ENCODE measurements at regions not wholly inside any gene's neighbourhood (a gene's known extent, or its start where the extent isn't known, plus 50 kb on each side); places are given as distances from the start of the nearest gene placed in this dataset.

DNA sequence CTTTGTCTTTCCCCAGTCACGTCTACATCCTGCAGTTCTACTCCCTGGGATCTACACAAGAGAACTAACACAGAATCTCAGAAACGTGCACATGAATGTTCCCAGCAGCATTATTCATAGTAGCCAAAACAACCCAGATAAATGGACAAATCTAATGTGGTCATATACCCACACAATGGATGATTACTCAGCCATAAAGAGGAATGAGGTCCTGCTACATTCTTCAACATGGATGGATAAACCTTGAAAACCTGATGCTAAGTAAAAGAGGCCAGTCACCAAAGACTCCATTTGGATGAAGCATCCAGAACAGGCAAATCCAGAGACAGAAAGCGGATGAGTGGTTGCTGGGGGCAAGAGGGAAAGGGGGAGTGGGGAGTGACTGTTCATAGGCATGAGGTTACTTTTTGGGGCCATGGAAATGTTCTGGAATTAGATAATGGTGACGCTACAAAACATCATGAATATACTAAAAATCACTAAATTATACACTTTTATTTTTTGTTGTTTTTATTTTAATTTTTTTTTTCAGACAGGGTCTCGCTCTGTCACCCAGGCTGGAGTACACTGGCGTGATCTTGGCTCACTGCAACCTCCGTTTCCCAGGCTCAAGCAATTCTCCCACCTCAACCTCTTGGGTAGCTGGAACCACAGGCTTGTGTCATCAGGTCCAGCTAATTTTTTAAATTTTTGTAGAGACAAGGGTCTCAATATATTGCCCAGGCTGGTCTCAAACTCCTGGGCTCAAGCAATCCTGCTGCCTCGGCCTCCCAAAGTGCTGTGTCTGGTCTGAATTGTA lies 50.8 kb upstream of the DSN1 start:
- peaks cover 44% of the 10 kb centered on the region for H3K4me1 ChIP-seq (ENCODE audit: insufficient read depth, low read length)
- peak overlapping the region; percentile 54 for H3K27ac ChIP-seq (ENCODE audit: low read depth, low read length)
- H3K36me3 ChIP-seq (ENCODE audit: insufficient read depth, low read length) = peaks cover 25% of the 10 kb centered on the region

DNA sequence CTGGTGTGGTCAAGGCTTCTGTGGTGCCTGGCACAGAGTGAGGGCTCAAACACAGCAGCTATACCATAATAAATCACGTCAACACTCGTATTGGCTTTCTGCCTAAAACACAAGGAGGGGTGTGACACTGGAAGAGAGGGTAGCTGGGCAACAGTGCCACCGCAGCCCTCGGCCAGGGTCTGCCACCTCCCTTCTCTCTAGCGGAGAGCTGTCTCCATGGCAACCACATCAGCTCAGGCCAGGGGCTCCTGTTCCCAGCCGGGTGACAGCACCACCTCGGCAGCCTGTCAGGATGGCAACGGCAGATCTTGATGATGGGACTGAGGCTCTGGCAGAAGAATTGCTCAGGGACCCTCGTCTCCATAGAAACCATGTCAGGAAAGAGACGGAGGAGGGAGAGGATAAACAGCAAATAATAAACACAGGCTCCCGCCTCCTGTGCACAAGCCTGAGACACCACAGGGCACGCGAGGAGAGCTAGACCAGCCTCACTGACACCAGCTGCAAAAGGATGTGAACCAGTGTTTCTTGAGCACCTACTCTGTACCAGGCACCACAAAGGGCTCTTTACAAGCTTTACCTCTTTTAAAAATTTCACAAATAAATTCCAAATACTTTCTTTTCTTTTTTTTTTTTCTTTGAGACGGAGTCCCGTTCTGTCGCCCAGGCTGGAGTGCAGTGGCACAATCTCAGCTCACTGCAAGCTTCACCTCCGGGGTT lies 50.4 kb upstream of the TLDC2 start:
- no peaks in the 10 kb centered on the region for H3K27me3 ChIP-seq (ENCODE audit: control insufficient read depth in 1 of 2, insufficient read depth in 2 of 2, low read length in 2 of 2)
- peaks cover 49% of the 10 kb centered on the region for H3K4me1 ChIP-seq (ENCODE audit: insufficient read depth, low read length)
- no peaks in the 10 kb centered on the region for H3K9me3 ChIP-seq (ENCODE audit: low read length)
- H3K9ac ChIP-seq (ENCODE audit: low read length) = no peak overlapping the region
- H3K4me3 ChIP-seq (ENCODE audit: low read depth in 1 of 2, low read length in 2 of 2) = no peak overlapping the region
- peaks cover 26% of the 10 kb centered on the region for H3K36me3 ChIP-seq (ENCODE audit: insufficient read depth, low read length)
- no peak overlapping the region for H3K27ac ChIP-seq (ENCODE audit: low read depth, low read length)

More for the DNA sequence above, 50.8 kb upstream of the DSN1 start:
- Histone ChIP-seq H3K27me3 (ENCODE audit: control insufficient read depth in 1 of 2, insufficient read depth in 2 of 2, low read length in 2 of 2) (no peaks in the 10 kb centered on the region), H3K9me3 (ENCODE audit: low read length) (no peaks in the 10 kb centered on the region), H3K9ac (ENCODE audit: low read length) (no peak overlapping the region), H3K4me3 (ENCODE audit: low read depth in 1 of 2, low read length in 2 of 2) (no peak overlapping the region)
